ENCODE measurements at regions not wholly inside any gene's neighbourhood (a gene's known extent, or its start where the extent isn't known, plus 50 kb on each side); places are given as distances from the start of the nearest gene placed in this dataset.
"Not testable (repeated sequence)": the region's sequence is repeated elsewhere in the genome, so short reads cannot be mapped to it uniquely, and the experiment has no call there.

DNA sequence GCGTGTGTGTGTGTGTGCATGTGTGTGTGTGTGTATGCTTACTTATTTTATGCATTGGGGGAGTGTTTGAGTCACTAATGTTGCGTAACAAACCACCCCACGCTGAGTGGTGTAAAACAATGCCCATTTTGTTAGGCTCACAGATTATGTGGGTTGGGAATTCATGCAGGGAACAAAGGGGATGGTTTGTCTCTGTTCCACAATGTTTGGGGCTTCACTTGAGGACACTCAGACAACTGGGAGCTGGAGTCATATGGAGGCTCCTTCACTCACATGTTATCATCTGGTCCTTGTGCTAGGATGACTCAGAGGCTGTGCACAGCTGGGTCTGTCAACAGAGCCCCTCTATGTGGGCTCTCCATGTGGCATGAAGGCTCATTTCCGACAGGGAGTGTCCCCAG is 51.3 kb upstream of the LARGE1 start:
- Mint-ChIP-seq H3K27me3 (ENCODE audit: low read depth) (no peaks in the 10 kb centered on the region), H3K4me3 (no peak overlapping the region), H3K4me1 (ENCODE audit: low read depth) (no peaks in the 10 kb centered on the region), H3K27ac (no peak overlapping the region), H3K9me3 (peaks cover 10% of the 10 kb centered on the region), H3K36me3 (ENCODE audit: low read depth) (no peaks in the 10 kb centered on the region)
- no peak for DNase-seq (ENCODE audit: low spot score)

DNA sequence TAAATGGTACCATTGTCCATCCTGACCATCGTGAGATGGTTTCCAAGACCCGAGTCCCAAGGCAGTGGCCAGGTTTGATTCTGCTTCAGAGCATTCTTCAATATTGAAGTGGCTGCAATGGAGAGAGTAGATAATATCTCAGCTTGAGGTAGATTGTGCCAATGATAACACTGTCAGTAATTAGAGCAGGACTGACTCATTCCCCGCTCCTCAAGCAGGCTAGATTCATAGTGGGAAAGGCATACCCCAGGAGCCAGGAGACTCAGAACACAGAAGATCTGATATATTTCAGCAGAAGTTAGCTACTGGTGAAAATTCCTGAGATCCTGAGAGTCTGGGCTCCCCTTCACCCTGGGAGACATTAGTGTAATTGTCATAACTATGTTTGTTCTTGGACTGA is 55.6 kb upstream of the LARGE1 start:
- no peak overlapping the region for H3K4me3 Mint-ChIP-seq
- DNase-seq (ENCODE audit: low spot score) = no peak
- H3K36me3 Mint-ChIP-seq (ENCODE audit: low read depth) = no peaks in the 10 kb centered on the region
- H3K4me1 Mint-ChIP-seq (ENCODE audit: low read depth) = no peaks in the 10 kb centered on the region
- no peak overlapping the region for H3K27ac Mint-ChIP-seq
- peaks cover 12% of the 10 kb centered on the region for H3K9me3 Mint-ChIP-seq
- no peaks in the 10 kb centered on the region for H3K27me3 Mint-ChIP-seq (ENCODE audit: low read depth)

DNA sequence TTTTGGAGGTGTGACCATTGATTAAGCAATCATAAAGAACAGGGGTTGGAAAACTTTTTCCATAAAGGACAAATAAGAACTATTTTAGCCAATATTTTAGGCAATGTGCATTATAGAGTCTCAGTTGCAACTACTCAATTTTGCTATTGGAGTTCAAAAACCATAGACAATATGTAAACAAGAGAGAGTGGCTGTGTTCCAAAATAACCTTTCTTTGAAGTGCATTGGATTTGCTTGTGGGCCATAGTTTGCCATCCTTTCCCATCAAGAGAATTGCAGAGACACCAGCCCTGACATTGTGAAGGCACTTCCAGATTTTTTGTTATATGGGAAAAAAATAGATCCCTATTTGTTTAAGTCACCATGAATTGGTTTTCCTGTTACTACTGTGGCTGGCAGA is 63.3 kb upstream of the LARGE1 start:
- Mint-ChIP-seq H3K4me3 (no peak overlapping the region), H3K4me1 (ENCODE audit: low read depth) (no peaks in the 10 kb centered on the region), H3K27ac (no peak overlapping the region), H3K27me3 (ENCODE audit: low read depth) (no peaks in the 10 kb centered on the region), H3K36me3 (ENCODE audit: low read depth) (no peaks in the 10 kb centered on the region), H3K9me3 (peaks cover 17% of the 10 kb centered on the region)
- no peak for DNase-seq (ENCODE audit: low spot score)

GRCh38 chr22:33984211-33984610 is 63.9 kb upstream of the LARGE1 start:
- no peaks in the 10 kb centered on the region for H3K36me3 Mint-ChIP-seq (ENCODE audit: low read depth)
- DNase-seq (ENCODE audit: low spot score) = no peak
- no peak overlapping the region for H3K4me3 Mint-ChIP-seq
- peaks cover 21% of the 10 kb centered on the region for H3K9me3 Mint-ChIP-seq
- no peaks in the 10 kb centered on the region for H3K27me3 Mint-ChIP-seq (ENCODE audit: low read depth)
- no peaks in the 10 kb centered on the region for H3K4me1 Mint-ChIP-seq (ENCODE audit: low read depth)
- no peak overlapping the region for H3K27ac Mint-ChIP-seq

DNA sequence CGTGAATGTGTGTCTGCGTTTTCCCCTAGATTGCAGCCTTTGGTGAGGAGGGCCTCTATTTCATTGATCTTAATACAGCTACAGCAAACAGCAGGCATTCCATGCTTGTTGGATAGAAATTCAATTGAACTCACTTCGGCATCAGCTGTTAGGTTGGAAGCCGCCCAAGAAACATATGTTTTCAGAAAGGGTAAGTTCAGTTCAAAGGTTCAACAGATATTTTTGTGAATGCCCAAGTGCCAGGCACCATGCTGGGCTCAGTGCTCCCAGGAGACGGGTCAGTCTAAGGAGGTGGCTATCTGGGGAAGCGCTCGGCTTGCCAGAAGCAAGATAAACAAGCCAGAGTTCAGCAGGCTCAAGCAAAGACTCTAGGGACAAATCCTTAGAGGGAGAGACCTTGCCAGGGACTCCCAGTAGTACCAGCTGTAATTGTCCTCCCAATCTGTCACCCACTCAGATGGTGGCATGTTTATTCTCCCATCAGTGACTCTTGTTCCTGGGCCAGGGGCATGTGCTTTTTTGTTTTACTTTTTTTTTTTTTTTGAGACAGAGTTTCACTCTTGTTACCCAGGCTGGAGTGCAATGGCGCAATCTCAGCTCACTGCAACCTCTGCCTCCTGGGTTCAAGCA is 64.5 kb upstream of the LARGE1 start:
- Mint-ChIP-seq H3K4me3 (no peak overlapping the region), H3K9me3 (peaks cover 21% of the 10 kb centered on the region), H3K4me1 (ENCODE audit: low read depth) (no peaks in the 10 kb centered on the region), H3K27ac (no peak overlapping the region), H3K27me3 (ENCODE audit: low read depth) (no peaks in the 10 kb centered on the region), H3K36me3 (ENCODE audit: low read depth) (no peaks in the 10 kb centered on the region)
- no peak for DNase-seq (ENCODE audit: low spot score)

DNA sequence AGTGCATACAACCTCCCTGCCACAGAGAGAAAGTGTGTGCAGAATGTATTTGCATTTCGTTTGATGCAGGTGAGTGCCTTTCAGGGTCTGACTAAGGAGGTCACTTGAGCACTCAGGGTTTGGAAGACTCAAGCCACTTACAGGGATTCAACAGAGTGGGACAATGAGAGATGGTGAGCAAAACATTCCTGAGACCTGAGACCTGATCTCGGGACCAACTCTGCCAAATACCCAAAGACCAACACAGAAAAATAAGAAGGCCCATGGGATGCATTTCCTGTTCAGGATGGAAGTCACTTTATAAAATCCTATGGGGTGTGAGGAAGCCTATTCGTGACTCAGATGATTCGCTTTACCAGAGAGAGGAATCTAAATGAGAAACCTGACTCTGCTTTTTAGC is 65.2 kb upstream of the LARGE1 start:
- Mint-ChIP-seq H3K4me3 (no peak overlapping the region), H3K36me3 (ENCODE audit: low read depth) (no peaks in the 10 kb centered on the region), H3K9me3 (peaks cover 16% of the 10 kb centered on the region), H3K4me1 (ENCODE audit: low read depth) (no peaks in the 10 kb centered on the region), H3K27me3 (ENCODE audit: low read depth) (no peaks in the 10 kb centered on the region), H3K27ac (no peak overlapping the region)
- no peak for DNase-seq (ENCODE audit: low spot score)

- H3K9me3 Mint-ChIP-seq = peaks cover 14% of the 10 kb centered on the region
- H3K4me3 Mint-ChIP-seq = no peak overlapping the region
- no peak overlapping the region for H3K27ac Mint-ChIP-seq
- no peaks in the 10 kb centered on the region for H3K36me3 Mint-ChIP-seq (ENCODE audit: low read depth)
- no peak for DNase-seq (ENCODE audit: low spot score)
- H3K27me3 Mint-ChIP-seq (ENCODE audit: low read depth) = no peaks in the 10 kb centered on the region
- no peaks in the 10 kb centered on the region for H3K4me1 Mint-ChIP-seq (ENCODE audit: low read depth)
These were observed 66.0 kb upstream of the LARGE1 start for GRCh38 chr22:33986167-33986771.

GRCh38 chr22:33986954-33987353 is 66.7 kb upstream of the LARGE1 start:
- no peaks in the 10 kb centered on the region for H3K27me3 Mint-ChIP-seq (ENCODE audit: low read depth)
- H3K4me1 Mint-ChIP-seq (ENCODE audit: low read depth) = no peaks in the 10 kb centered on the region
- H3K4me3 Mint-ChIP-seq = no peak overlapping the region
- H3K36me3 Mint-ChIP-seq (ENCODE audit: low read depth) = no peaks in the 10 kb centered on the region
- H3K9me3 Mint-ChIP-seq = peaks cover 16% of the 10 kb centered on the region
- no peak for DNase-seq (ENCODE audit: low spot score)
- no peak overlapping the region for H3K27ac Mint-ChIP-seq

- H3K27me3 Mint-ChIP-seq (ENCODE audit: low read depth); H3K36me3 Mint-ChIP-seq (ENCODE audit: low read depth): not testable (repeated sequence)
- peaks cover 17% of the 10 kb centered on the region for H3K9me3 Mint-ChIP-seq
These were observed 69.0 kb upstream of the LARGE1 start for GRCh38 chr22:33989263-33989662.

DNA sequence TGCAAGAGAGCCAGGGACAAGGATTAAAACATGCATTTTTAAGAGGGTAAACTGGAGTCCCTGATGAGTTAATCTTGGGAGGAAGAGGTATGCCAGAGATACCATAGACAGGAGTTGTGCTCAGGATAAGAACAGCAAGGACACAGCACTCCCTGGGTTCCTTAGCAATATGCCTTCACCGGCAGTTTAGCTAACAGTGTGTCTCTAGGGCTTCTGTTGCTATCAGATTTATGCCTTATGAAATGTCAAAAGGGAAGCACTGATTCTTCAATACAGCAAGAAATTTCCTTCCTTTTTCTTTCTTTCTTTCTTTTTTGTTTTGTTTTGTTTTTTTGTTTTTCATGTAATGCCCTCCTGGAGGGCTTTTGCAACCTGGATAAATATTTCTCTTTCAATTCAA is 71.3 kb upstream of the LARGE1 start:
- DNase-seq (ENCODE audit: low spot score) = no peak
- Mint-ChIP-seq H3K4me1 (ENCODE audit: low read depth) (no peaks in the 10 kb centered on the region), H3K27ac (no peak overlapping the region), H3K36me3 (ENCODE audit: low read depth) (no peaks in the 10 kb centered on the region), H3K27me3 (ENCODE audit: low read depth) (no peaks in the 10 kb centered on the region), H3K9me3 (peaks cover 25% of the 10 kb centered on the region), H3K4me3 (no peak overlapping the region)

More at GRCh38 chr22:33989263-33989662, 69.0 kb upstream of the LARGE1 start:
- not testable (repeated sequence) for H3K4me1 Mint-ChIP-seq (ENCODE audit: low read depth); H3K4me3 Mint-ChIP-seq; H3K27ac Mint-ChIP-seq; DNase-seq (ENCODE audit: low spot score)

DNA sequence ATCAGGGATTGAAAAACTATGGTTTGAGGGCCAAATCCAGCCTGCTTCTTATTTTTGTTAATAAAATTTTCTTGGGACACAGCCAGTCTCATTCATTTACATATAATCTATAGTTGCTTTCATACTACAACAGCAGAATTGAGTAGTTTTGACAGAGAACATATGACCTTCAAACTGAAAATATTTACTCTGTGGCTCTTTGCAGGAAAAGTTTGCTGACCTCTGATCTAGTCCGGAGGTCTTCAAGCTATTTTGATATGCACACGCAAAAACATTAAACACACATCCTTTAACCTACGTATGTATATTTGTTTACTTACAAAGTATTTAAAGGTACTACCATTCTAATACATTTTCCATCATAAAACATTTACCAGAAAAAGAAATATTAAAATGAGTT is 76.5 kb upstream of the LARGE1 start:
- Mint-ChIP-seq H3K27me3 (ENCODE audit: low read depth) (no peaks in the 10 kb centered on the region), H3K9me3 (peaks cover 49% of the 10 kb centered on the region), H3K27ac (no peak overlapping the region), H3K36me3 (ENCODE audit: low read depth) (no peaks in the 10 kb centered on the region), H3K4me3 (no peak overlapping the region), H3K4me1 (ENCODE audit: low read depth) (no peaks in the 10 kb centered on the region)
- DNase-seq (ENCODE audit: low spot score) = no peak

GRCh38 chr22:34000879-34001526 is 80.7 kb upstream of the LARGE1 start:
- H3K4me3 Mint-ChIP-seq = no peak overlapping the region
- H3K27me3 Mint-ChIP-seq (ENCODE audit: low read depth) = no peaks in the 10 kb centered on the region
- H3K27ac Mint-ChIP-seq = no peak overlapping the region
- no peak for DNase-seq (ENCODE audit: low spot score)
- no peaks in the 10 kb centered on the region for H3K36me3 Mint-ChIP-seq (ENCODE audit: low read depth)
- peaks cover 57% of the 10 kb centered on the region for H3K9me3 Mint-ChIP-seq
- H3K4me1 Mint-ChIP-seq (ENCODE audit: low read depth) = no peaks in the 10 kb centered on the region

DNA sequence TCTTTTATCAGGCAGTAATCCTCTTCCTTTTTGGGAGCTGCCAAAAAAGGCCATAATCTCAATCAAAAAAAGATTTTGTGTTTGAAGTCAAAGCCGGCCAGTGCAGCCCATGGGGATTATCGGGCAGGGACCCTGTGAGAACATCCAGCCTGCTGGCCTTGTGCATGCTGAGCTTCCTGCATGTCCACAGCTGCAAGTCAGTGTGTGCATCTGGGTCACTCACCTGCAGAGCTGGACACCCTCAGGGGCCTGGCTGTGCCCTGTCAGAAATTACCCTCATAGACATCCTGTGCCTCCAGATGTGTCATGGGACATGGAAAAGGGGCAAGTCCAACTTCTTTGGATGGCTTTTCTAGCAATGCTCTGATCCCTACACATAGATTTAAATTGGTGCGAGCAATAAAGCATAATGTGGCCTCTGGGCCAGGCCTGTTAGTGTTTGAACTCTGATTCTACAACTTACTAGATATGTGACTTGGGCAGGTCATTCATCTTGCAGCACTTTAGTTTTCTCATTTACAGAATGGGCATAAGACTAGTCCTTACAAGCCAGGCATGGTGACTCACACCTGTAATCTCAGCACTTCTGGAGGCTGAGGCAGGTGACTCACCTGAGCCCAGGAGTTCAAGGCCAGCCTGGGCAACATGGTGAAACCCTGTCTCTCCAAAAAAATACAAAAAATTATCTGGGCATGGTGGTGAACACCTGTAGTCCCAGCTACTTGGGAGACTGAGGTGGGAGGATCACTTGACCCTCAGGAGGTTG is 81.6 kb upstream of the LARGE1 start:
- H3K4me3 Mint-ChIP-seq = no peak overlapping the region
- H3K4me1 Mint-ChIP-seq (ENCODE audit: low read depth) = no peaks in the 10 kb centered on the region
- DNase-seq (ENCODE audit: low spot score) = no peak
- no peaks in the 10 kb centered on the region for H3K36me3 Mint-ChIP-seq (ENCODE audit: low read depth)
- H3K27me3 Mint-ChIP-seq (ENCODE audit: low read depth) = no peaks in the 10 kb centered on the region
- H3K27ac Mint-ChIP-seq = no peak overlapping the region
- peaks cover 57% of the 10 kb centered on the region for H3K9me3 Mint-ChIP-seq

GRCh38 chr22:34004058-34004457 is 83.8 kb upstream of the LARGE1 start:
- H3K36me3 Mint-ChIP-seq (ENCODE audit: low read depth) = no peaks in the 10 kb centered on the region

More at GRCh38 chr22:34004058-34004457, 83.8 kb upstream of the LARGE1 start:
- no peaks in the 10 kb centered on the region for H3K27me3 Mint-ChIP-seq (ENCODE audit: low read depth)
- H3K9me3 Mint-ChIP-seq = peaks cover 51% of the 10 kb centered on the region
- H3K27ac Mint-ChIP-seq = no peak overlapping the region
- H3K4me3 Mint-ChIP-seq = no peak overlapping the region
- DNase-seq (ENCODE audit: low spot score) = no peak
- no peaks in the 10 kb centered on the region for H3K4me1 Mint-ChIP-seq (ENCODE audit: low read depth)

Measured in T-helper 2 cell treated with Interferon-gamma antibody and Interleukin-4, amounts not matched to agents 5 μg/mL and 100 μg/mL, for 36 hours (primary cell).